Neural cell (in vitro differentiated cells): ENCODE measurements at regions not wholly inside any gene's neighbourhood (a gene's known extent, or its start where the extent isn't known, plus 50 kb on each side); places are given as distances from the start of the nearest gene placed in this dataset.

Experiments used
- EP300 ChIP-seq: fragments of 450-650 bp; conservative IDR thresholded peaks from 2 replicates; pipeline ENCODE4 v1.6.1; 2014; ENCODE audit warnings: antibody characterized with exemption, mild to moderate bottlenecking, moderate library complexity; ENCODE audit not compliant: poor library complexity, severe bottlenecking
- MXI1 ChIP-seq: fragments of 450-650 bp; conservative IDR thresholded peaks from 2 replicates; pipeline ENCODE4 v1.6.1; 2014; ENCODE audit warnings: antibody characterized with exemption, mild to moderate bottlenecking; ENCODE audit not compliant: poor library complexity, severe bottlenecking
- POLR2AphosphoS5 ChIP-seq: IDR thresholded peaks from 2 replicates; pipeline ENCODE4 v1.6.1; 2012
- RAD21 ChIP-seq: fragments of 450-650 bp; conservative IDR thresholded peaks from 2 replicates; pipeline ENCODE4 v1.6.1; 2014; ENCODE audit warnings: antibody characterized with exemption, mild to moderate bottlenecking, moderate library complexity
- SMC3 ChIP-seq: fragments of 450-650 bp; conservative IDR thresholded peaks from 2 replicates; pipeline ENCODE4 v1.6.1; 2014; ENCODE audit warnings: antibody characterized with exemption, mild to moderate bottlenecking, moderate library complexity; ENCODE audit not compliant: poor library complexity
- TF ChIP-seq, protein P1 (sequence below): fragments of 450-650 bp; IDR thresholded peaks from 2 replicates; pipeline ENCODE4 v1.5.1; 2014; ENCODE audit warnings: antibody characterized with exemption, mild to moderate bottlenecking, moderate library complexity; ENCODE audit not compliant: poor library complexity, severe bottlenecking

DNA sequence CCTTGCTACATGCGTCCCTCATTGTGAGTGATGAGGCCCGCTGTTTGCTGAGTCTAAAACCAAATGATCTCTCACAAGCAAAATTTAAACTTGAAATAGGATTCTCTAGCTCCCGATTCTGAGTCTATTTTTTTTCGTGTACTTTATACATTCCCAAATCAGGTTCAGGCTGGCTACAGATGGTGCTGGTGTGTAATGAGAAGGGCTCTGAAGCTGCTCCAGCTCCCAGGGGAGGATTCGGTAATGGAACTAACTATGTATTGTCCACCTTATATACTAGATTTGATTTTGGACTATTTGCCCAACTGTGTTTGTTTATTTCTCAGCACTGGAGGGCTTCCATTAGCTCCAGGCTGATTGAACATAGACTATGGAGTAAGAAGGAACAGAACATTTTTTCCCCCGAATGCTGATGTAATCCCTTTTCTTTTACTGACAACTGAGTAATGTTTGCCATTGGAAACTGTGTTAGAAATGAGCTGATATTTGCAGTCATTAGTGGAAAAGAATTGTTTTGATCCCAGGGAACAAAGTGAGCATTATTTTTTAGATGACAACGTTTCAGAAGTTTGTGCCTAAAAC, 274.0 kb upstream of the FIGN start:
- TF ChIP-seq POLR2AphosphoS5 (no peak), MXI1 (no peak), RAD21 (no peak), SMC3 (no peak), EP300 (no peak)
- TF ChIP-seq, protein P1, sequence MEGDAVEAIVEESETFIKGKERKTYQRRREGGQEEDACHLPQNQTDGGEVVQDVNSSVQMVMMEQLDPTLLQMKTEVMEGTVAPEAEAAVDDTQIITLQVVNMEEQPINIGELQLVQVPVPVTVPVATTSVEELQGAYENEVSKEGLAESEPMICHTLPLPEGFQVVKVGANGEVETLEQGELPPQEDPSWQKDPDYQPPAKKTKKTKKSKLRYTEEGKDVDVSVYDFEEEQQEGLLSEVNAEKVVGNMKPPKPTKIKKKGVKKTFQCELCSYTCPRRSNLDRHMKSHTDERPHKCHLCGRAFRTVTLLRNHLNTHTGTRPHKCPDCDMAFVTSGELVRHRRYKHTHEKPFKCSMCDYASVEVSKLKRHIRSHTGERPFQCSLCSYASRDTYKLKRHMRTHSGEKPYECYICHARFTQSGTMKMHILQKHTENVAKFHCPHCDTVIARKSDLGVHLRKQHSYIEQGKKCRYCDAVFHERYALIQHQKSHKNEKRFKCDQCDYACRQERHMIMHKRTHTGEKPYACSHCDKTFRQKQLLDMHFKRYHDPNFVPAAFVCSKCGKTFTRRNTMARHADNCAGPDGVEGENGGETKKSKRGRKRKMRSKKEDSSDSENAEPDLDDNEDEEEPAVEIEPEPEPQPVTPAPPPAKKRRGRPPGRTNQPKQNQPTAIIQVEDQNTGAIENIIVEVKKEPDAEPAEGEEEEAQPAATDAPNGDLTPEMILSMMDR = no peak
